OCI-M1 (cell line): ENCODE measurements at regions not wholly inside any gene's neighbourhood (a gene's known extent, or its start where the extent isn't known, plus 50 kb on each side); places are given as distances from the start of the nearest gene placed in this dataset.
"Not testable (repeated sequence)": the region's sequence is repeated elsewhere in the genome, so short reads cannot be mapped to it uniquely, and the experiment has no call there.

Source experiments
- DNase-seq: peaks from one replicate; lab custom pipeline; 2025; lab: John Stamatoyannopoulos, UW

GRCh38 chr3:21238661-21239060 lies 512.3 kb downstream of the ZNF385D start:
- DNase-seq: no peak

- no peak for DNase-seq
These were observed 513.4 kb downstream of the ZNF385D start for GRCh38 chr3:21237638-21238037.

- DNase-seq: no peak
These were observed 515.5 kb downstream of the ZNF385D start for GRCh38 chr3:21235491-21235890.

GRCh38 chr3:21234933-21235332 lies 516.1 kb downstream of the ZNF385D start:
- DNase-seq: no peak

GRCh38 chr3:21229426-21230135 lies 521.4 kb downstream of the ZNF385D start:
- DNase-seq: no peak

GRCh38 chr3:21226086-21226485 lies 524.9 kb downstream of the ZNF385D start:
- DNase-seq: no peak

GRCh38 chr3:21220944-21221343 lies 530.1 kb downstream of the ZNF385D start:
- DNase-seq: no peak

GRCh38 chr3:21216598-21216997 lies 534.4 kb downstream of the ZNF385D start:
- peak; percentile 46 for DNase-seq

GRCh38 chr3:21204122-21204521 lies 546.9 kb downstream of the ZNF385D start:
- DNase-seq: not testable (repeated sequence)

GRCh38 chr3:21195203-21195602 lies 555.8 kb downstream of the ZNF385D start:
- no peak for DNase-seq

GRCh38 chr3:21194036-21194435 lies 557.0 kb downstream of the ZNF385D start:
- not testable (repeated sequence) for DNase-seq

GRCh38 chr3:21188459-21188858 lies 562.6 kb downstream of the ZNF385D start:
- DNase-seq: no peak

GRCh38 chr3:21185816-21186314 lies 565.1 kb downstream of the ZNF385D start:
- no peak for DNase-seq

- DNase-seq: no peak
These were observed 576.5 kb downstream of the ZNF385D start for GRCh38 chr3:21174461-21174860.

GRCh38 chr3:21170964-21171363 lies 580.0 kb downstream of the ZNF385D start:
- DNase-seq: peak; percentile 70

GRCh38 chr3:21169948-21170347 lies 581.1 kb downstream of the ZNF385D start:
- DNase-seq: no peak

GRCh38 chr3:21168471-21168870 lies 582.5 kb downstream of the ZNF385D start:
- no peak for DNase-seq

- DNase-seq: no peak
These were observed 587.1 kb downstream of the ZNF385D start for GRCh38 chr3:21163956-21164355.

- no peak for DNase-seq
These were observed 591.5 kb downstream of the ZNF385D start for GRCh38 chr3:21159543-21159906.

GRCh38 chr3:21158861-21159542 lies 592.0 kb downstream of the ZNF385D start:
- DNase-seq: no peak

- no peak for DNase-seq
These were observed 596.1 kb downstream of the ZNF385D start for GRCh38 chr3:21154911-21155310.

- no peak for DNase-seq
These were observed 598.5 kb downstream of the ZNF385D start for GRCh38 chr3:21152555-21152954.

GRCh38 chr3:21142949-21143348 lies 608.1 kb downstream of the ZNF385D start:
- no peak for DNase-seq

GRCh38 chr3:21142031-21142430 lies 609.0 kb downstream of the ZNF385D start:
- no peak for DNase-seq
